Mucosa of descending colon (tissue), 3 donors: ENCODE measurements at regions not wholly inside any gene's neighbourhood (a gene's known extent, or its start where the extent isn't known, plus 50 kb on each side); places are given as distances from the start of the nearest gene placed in this dataset.

Source experiments
- ATAC-seq: fragments of 200-7000 bp; cut with Tn5 transposase; one replicate; pipeline ENCODE4 v1.9.1; 2020; ENCODE audit warnings: mild to moderate bottlenecking, moderate library complexity
- DNase-seq, 3 donors: peaks; one replicate each; pipeline ENCODE4 v3.0.0-alpha.2; 2020
- H3K36me3 ChIP-seq: fragments of 200-600 bp; one replicate; pipeline ENCODE4 v1.8.0; 2021; ENCODE audit warnings: low read depth, mild to moderate bottlenecking
- H3K4me1 ChIP-seq: fragments of 200-600 bp; one replicate; pipeline ENCODE4 v1.8.0; 2021; ENCODE audit warnings: low read depth, mild to moderate bottlenecking
- H3K4me3 ChIP-seq: fragments of 200-600 bp; one replicate; pipeline ENCODE4 v1.8.0; 2021; ENCODE audit warnings: mild to moderate bottlenecking
- H3K9me3 ChIP-seq: fragments of 200-600 bp; one replicate; pipeline ENCODE4 v1.8.0; 2021; ENCODE audit warnings: mild to moderate bottlenecking
- intact Hi-C, 2 donors: fragments of 100-400 bp; cut with DNase I in 1 of 2; cut with micrococcal nuclease in 1 of 2; formaldehyde crosslinking; loops; one replicate each; pipeline versions ENCODE4 v1.11.0 to v1.11.1; 2022; cut with DNase I, micrococcal nuclease
- TF ChIP-seq, protein P1 (sequence below): fragments of 200-600 bp; IDR thresholded peaks from one replicate; pipeline ENCODE4 v1.8.0; 2022; ENCODE audit warnings: antibody characterized with exemption, mild to moderate bottlenecking
- donor health status: DM: no; HTN: no; CAD: no; lungs with moderate emphysema.
- donor health status: DM: no; HTN: no; CAD: no.
- donor health status: DM: no; HTN: yes; CAD: no.

DNA sequence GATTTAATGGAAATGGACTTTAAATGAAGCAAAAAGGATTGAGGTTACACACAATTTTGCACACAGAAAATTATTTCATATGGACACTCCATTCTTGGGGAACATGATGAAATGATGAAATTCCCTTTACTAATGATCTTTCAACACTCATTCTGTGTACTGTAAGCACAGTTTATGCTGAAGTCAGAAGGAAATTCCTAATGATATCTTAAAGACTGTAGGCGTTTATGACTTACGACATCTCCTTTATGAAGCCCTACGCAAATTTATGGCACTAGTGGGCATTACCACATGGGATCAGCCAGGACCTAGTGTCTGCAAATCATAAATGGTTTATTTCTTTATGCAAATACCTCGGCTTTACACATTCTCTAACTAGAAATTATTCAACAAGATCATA, 97.9 kb upstream of the SOX5 start:
- Histone ChIP-seq H3K36me3 (no peaks in the 10 kb centered on the region), H3K9me3 (peaks cover 3% of the 10 kb centered on the region), H3K4me1 (peaks cover 11% of the 10 kb centered on the region), H3K4me3 (no peak overlapping the region)
- intact Hi-C loops: no loop called here
- ATAC-seq: peak; percentile 71
- TF ChIP-seq, protein P1, sequence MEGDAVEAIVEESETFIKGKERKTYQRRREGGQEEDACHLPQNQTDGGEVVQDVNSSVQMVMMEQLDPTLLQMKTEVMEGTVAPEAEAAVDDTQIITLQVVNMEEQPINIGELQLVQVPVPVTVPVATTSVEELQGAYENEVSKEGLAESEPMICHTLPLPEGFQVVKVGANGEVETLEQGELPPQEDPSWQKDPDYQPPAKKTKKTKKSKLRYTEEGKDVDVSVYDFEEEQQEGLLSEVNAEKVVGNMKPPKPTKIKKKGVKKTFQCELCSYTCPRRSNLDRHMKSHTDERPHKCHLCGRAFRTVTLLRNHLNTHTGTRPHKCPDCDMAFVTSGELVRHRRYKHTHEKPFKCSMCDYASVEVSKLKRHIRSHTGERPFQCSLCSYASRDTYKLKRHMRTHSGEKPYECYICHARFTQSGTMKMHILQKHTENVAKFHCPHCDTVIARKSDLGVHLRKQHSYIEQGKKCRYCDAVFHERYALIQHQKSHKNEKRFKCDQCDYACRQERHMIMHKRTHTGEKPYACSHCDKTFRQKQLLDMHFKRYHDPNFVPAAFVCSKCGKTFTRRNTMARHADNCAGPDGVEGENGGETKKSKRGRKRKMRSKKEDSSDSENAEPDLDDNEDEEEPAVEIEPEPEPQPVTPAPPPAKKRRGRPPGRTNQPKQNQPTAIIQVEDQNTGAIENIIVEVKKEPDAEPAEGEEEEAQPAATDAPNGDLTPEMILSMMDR: no peak
- no peak for DNase-seq

DNA sequence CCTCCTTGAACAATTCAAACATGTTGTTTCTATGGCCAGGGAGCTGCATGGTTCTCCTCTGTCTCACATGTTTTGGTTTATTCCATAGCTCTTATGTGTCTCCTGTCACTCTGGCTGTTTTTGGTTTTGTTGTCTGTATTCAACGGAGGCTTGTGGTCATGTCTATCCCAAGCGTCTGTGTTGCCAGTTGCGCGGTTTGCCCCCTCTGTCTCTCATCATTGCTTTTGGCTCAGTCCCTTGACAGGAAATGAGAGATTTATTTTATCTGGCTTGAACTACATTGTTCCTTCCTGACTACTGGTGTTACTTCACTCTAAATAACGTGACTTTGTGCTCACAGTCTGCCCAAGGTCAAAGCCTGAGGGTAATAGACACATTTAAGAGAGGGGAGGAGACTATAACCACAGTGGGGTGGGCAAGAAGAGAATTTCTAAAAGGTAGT, 96.4 kb upstream of the SOX5 start:
- ATAC-seq (peak; percentile 44), DNase-seq (no peak)
- H3K4me1 ChIP-seq: peaks cover 11% of the 10 kb centered on the region
- H3K9me3 ChIP-seq: peaks cover 3% of the 10 kb centered on the region
- H3K4me3 ChIP-seq: no peak overlapping the region
- no peaks in the 10 kb centered on the region for H3K36me3 ChIP-seq
- TF ChIP-seq, protein P1: no peak
- intact Hi-C loops: no loop called here

DNA sequence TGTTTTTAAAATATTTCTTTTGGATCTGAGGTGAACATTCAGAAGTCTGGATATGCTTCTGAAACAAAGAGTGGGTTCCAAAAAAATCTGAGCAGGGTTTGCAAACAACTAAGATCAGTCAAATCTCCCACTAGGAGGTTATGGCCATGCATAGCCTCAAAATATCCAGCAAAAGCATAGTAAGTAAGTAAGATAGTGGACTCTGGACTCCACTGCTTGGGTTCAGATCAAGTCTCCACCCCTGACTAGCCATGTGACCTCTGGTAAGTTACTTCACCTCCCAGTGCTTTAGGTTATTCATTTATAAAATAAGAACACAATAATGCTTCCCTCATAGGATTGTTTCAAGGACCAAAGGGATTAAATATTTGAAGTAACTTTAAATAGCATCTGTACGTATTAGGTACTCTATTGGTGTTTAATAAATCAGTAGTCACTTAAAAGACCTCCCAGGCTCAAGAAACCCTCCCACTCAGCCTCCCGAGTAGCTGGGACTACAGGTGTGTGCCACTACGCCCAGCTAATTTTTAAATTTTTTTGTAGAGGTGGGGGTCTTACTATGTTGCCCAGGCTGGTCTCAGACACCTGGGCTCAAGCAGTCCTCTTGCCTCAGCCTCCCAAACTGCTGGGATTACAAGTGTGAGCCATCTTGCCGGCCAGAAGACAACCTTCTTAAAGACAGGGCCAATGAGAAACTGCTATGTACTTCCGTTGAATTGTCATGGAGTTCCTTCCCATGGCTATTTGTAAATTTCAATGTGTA, 95.7 kb upstream of the SOX5 start:
- peak in 1 of 3 donors; percentile 70 for DNase-seq
- peak; percentile 94 for ATAC-seq
- H3K4me1 ChIP-seq: peaks cover 11% of the 10 kb centered on the region
- H3K9me3 ChIP-seq: peaks cover 3% of the 10 kb centered on the region
- no peaks in the 10 kb centered on the region for H3K36me3 ChIP-seq
- H3K4me3 ChIP-seq: no peak overlapping the region
- TF ChIP-seq, protein P1: no peak
- intact Hi-C loops: no loop called here

DNA sequence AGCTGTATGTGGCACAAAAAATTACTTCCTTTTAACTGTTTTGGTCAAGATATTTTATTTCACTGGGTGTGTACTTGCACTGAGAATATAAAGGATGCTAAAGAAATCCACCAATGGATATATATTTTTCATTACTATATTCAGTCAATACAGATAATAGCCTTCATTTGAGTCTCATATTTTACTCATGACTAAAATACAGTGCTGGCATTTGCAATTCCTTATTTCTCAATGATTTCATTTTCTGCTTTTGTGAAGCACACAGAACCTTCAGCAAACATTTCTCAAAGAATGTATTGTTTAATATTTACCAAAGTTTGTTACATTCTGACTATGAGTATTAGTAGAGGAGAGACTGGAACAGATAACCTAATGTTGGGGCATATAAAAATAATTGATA, 93.2 kb upstream of the SOX5 start:
- DNase-seq (no peak), ATAC-seq (no peak)
- intact Hi-C loops: no loop called here
- Histone ChIP-seq H3K4me1 (peaks cover 11% of the 10 kb centered on the region), H3K9me3 (no peaks in the 10 kb centered on the region), H3K36me3 (no peaks in the 10 kb centered on the region), H3K4me3 (no peak overlapping the region)
- TF ChIP-seq, protein P1: no peak

DNA sequence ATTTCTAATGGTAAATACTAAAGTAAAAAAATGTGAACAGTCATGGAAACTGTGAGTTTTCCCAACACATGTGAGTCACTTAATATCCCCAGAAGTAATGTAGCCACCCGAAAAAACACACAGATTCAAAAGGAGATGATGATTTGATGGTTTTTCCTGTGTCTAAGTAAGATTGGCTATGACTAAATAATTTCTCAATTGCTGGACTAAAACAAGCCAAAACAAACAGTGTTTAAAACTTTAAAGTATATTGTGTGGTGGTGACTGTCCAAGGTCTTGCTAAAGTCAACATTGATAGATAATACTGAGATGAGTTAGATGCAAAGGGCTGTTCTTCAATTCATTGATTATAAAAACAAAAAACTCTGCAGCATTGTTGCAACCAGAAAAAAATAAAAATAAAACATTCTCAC, 89.6 kb upstream of the SOX5 start:
- TF ChIP-seq, protein P1: no peak
- Histone ChIP-seq H3K9me3 (no peaks in the 10 kb centered on the region), H3K4me3 (no peak overlapping the region), H3K36me3 (no peaks in the 10 kb centered on the region), H3K4me1 (no peaks in the 10 kb centered on the region)
- DNase-seq (no peak), ATAC-seq (no peak)
- intact Hi-C loops: no loop called here
